HL-60 (cell line): ENCODE measurements at regions not wholly inside any gene's neighbourhood (a gene's known extent, or its start where the extent isn't known, plus 50 kb on each side); places are given as distances from the start of the nearest gene placed in this dataset.

Experiments
- DNase-seq, 2 experiments: peaks; one replicate each; pipeline ENCODE4 v3.0.0-alpha.2; 2010 to 2020; ENCODE audit warnings: low read depth in 1 of 2, low spot score in 1 of 2
- H3K27ac ChIP-seq: fragments of 250-450 bp; sonication (Bioruptor Pico); replicated peaks from 2 replicates; pipeline ENCODE4 v1.5.1; 2020; ENCODE audit warnings: mild to moderate bottlenecking, moderate library complexity
- H3K27me3 ChIP-seq: fragments of 250-450 bp; sonication (Bioruptor Pico); 2 replicates; pipeline ENCODE4 v1.5.1; 2021; ENCODE audit warnings: mild to moderate bottlenecking, moderate library complexity; ENCODE audit not compliant: insufficient read depth, poor library complexity, severe bottlenecking
- H3K4me3 ChIP-seq: replicated peaks from 2 replicates; pipeline ENCODE4 v1.5.1; 2011; ENCODE audit warnings: mild to moderate bottlenecking, control low read depth, low read length; ENCODE audit not compliant: insufficient read depth
- CTCF ChIP-seq: IDR thresholded peaks from one replicate; pipeline ENCODE4 v1.5.1; 2011; ENCODE audit warnings: low read length, control low read depth, inconsistent platforms; ENCODE audit not compliant: insufficient read depth
- GABPA ChIP-seq: IDR thresholded peaks from 2 replicates; pipeline ENCODE4 v1.6.1; 2012; ENCODE audit warnings: low read depth
- POLR2AphosphoS5 ChIP-seq: IDR thresholded peaks from 2 replicates; pipeline ENCODE4 v1.6.1; 2012; ENCODE audit warnings: low read depth
- REST ChIP-seq: IDR thresholded peaks from 2 replicates; pipeline ENCODE4 v1.6.1; 2012; ENCODE audit warnings: low read depth; ENCODE audit not compliant: insufficient replicate concordance
- SPI1 ChIP-seq: IDR thresholded peaks from 2 replicates; pipeline ENCODE4 v1.6.1; 2012; ENCODE audit warnings: low read depth, mild to moderate bottlenecking, borderline replicate concordance

GRCh38 chr11:105371311-105371710 lies 231.7 kb upstream of the CARD18 start:
- H3K27ac ChIP-seq, result no peak overlapping the region
- DNase-seq, result no peak
- TF ChIP-seq REST, result no peak
- TF ChIP-seq CTCF, result no peak
- no peak for TF ChIP-seq SPI1
- TF ChIP-seq GABPA, result no peak
- TF ChIP-seq POLR2AphosphoS5, result no peak

GRCh38 chr11:105368711-105369110 lies 229.1 kb upstream of the CARD18 start:
- TF ChIP-seq POLR2AphosphoS5, result no peak
- H3K4me3 ChIP-seq, result no peak overlapping the region
- DNase-seq, result no peak
- H3K27ac ChIP-seq, result no peak overlapping the region
- H3K27me3 ChIP-seq, result no peaks in the 10 kb centered on the region

More at GRCh38 chr11:105371311-105371710, 231.7 kb upstream of the CARD18 start:
- H3K27me3 ChIP-seq, result no peaks in the 10 kb centered on the region
- H3K4me3 ChIP-seq, result no peak overlapping the region

GRCh38 chr11:105367129-105367528 lies 227.6 kb upstream of the CARD18 start:
- Histone ChIP-seq H3K4me3 (no peak overlapping the region), H3K27me3 (no peaks in the 10 kb centered on the region), H3K27ac (no peak overlapping the region)
- TF ChIP-seq CTCF, result no peak
- TF ChIP-seq GABPA, result no peak
- no peak for TF ChIP-seq REST
- TF ChIP-seq SPI1, result no peak
- no peak for TF ChIP-seq POLR2AphosphoS5
- no peak for DNase-seq

- Histone ChIP-seq H3K27ac (no peak overlapping the region), H3K4me3 (no peak overlapping the region), H3K27me3 (no peaks in the 10 kb centered on the region)
- no peak for DNase-seq
- TF ChIP-seq POLR2AphosphoS5 (no peak), CTCF (no peak), SPI1 (no peak), REST (no peak), GABPA (no peak)
Observed at GRCh38 chr11:105361651-105362050, 222.1 kb upstream of the CARD18 start.
